ENCODE measurements at regions not wholly inside any gene's neighbourhood (a gene's known extent, or its start where the extent isn't known, plus 50 kb on each side); places are given as distances from the start of the nearest gene placed in this dataset.

DNA sequence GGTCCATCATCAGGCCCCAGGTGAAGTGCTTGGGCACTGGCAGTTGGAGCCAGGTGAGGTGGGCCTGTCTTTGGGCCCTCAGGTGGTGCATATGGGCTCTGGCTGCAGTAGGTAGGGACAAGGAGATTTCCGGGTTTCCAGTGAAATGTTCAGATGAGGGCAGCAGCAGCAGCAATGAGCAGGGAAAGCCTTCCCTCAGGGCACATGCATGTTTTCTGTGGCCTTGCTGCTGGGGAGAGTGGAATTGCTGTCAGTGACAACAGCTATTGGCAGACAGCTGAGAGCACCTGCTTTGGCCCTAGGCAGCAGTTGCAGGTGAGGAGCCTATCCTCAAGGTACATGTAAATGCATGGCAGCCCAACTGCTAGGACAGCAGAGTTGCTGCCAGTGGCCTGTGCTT is 58.9 kb upstream of the QRFPR start:
- 0% methylated on average over 1 of the region's 1 CpG for WGBS (ENCODE audit: insufficient coverage, low coverage, missing lambda C conversion rate)
- H3K27ac ChIP-seq (ENCODE audit: extremely low read depth, low read depth, low read length), result no peak overlapping the region

More for the DNA sequence above, 58.9 kb upstream of the QRFPR start:
- DNase-seq (ENCODE audit: extremely low read depth in 1 of 4, low spot score in 3 of 4), result no peak
- in situ Hi-C loops (cut with MboI) (no loop called here), intact Hi-C loops (cut with micrococcal nuclease) (no loop called here)
- no peaks in the 10 kb centered on the region for H3K9me3 ChIP-seq (replicated peaks; ENCODE audit: control insufficient read depth, insufficient read depth, low read depth, low read length)
- no peak for TF ChIP-seq RBM34 (IDR thresholded peaks at IDR 0.05; ENCODE audit: borderline replicate concordance, insufficient read depth, low read length)
- TF ChIP-seq ZNF354B (CRISPR knock-in tag; IDR thresholded peaks at IDR 0.05), result no peak
- no peak for TF ChIP-seq SIX5 (IDR thresholded peaks at IDR 0.05; ENCODE audit: borderline replicate concordance in 1 of 2, insufficient read depth in 1 of 2, low read depth in 1 of 2, low read length in 2 of 2)
- TF ChIP-seq SRSF3 (IDR thresholded peaks at IDR 0.05; ENCODE audit: insufficient read depth, low read length), result no peak
- no peak for TF ChIP-seq ZNF778 (CRISPR knock-in tag; IDR thresholded peaks at IDR 0.05)
- TF ChIP-seq HMG20B (CRISPR knock-in tag; IDR thresholded peaks at IDR 0.05), result no peak
- TF ChIP-seq, protein P1, sequence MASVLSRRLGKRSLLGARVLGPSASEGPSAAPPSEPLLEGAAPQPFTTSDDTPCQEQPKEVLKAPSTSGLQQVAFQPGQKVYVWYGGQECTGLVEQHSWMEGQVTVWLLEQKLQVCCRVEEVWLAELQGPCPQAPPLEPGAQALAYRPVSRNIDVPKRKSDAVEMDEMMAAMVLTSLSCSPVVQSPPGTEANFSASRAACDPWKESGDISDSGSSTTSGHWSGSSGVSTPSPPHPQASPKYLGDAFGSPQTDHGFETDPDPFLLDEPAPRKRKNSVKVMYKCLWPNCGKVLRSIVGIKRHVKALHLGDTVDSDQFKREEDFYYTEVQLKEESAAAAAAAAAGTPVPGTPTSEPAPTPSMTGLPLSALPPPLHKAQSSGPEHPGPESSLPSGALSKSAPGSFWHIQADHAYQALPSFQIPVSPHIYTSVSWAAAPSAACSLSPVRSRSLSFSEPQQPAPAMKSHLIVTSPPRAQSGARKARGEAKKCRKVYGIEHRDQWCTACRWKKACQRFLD (CRISPR knock-in tag; IDR thresholded peaks at IDR 0.05), result no peak
- TF ChIP-seq ZNF12 (CRISPR knock-in tag; IDR thresholded peaks at IDR 0.05), result no peak
- no peak for TF ChIP-seq ZNF408 (CRISPR knock-in tag; IDR thresholded peaks at IDR 0.05; ENCODE audit: low read depth)
- no peak for TF ChIP-seq TCFL5 (CRISPR knock-in tag; conservative IDR thresholded peaks at IDR 0.05)
- no peak for TF ChIP-seq KLF10 (CRISPR knock-in tag; IDR thresholded peaks at IDR 0.05)
- TF ChIP-seq, protein P2, sequence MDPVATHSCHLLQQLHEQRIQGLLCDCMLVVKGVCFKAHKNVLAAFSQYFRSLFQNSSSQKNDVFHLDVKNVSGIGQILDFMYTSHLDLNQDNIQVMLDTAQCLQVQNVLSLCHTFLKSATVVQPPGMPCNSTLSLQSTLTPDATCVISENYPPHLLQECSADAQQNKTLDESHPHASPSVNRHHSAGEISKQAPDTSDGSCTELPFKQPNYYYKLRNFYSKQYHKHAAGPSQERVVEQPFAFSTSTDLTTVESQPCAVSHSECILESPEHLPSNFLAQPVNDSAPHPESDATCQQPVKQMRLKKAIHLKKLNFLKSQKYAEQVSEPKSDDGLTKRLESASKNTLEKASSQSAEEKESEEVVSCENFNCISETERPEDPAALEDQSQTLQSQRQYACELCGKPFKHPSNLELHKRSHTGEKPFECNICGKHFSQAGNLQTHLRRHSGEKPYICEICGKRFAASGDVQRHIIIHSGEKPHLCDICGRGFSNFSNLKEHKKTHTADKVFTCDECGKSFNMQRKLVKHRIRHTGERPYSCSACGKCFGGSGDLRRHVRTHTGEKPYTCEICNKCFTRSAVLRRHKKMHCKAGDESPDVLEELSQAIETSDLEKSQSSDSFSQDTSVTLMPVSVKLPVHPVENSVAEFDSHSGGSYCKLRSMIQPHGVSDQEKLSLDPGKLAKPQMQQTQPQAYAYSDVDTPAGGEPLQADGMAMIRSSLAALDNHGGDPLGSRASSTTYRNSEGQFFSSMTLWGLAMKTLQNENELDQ (CRISPR knock-in tag; IDR thresholded peaks at IDR 0.05; ENCODE audit: borderline replicate concordance), result no peak
- no peak for TF ChIP-seq HDAC1 (IDR thresholded peaks at IDR 0.05)
- no peak for TF ChIP-seq ZNF324 (CRISPR knock-in tag; IDR thresholded peaks at IDR 0.05)
- no peak for TF ChIP-seq RAD51 (IDR thresholded peaks at IDR 0.05; ENCODE audit: borderline replicate concordance, low read depth)
- ATAC-seq, result no peak
- no peaks in the 10 kb centered on the region for H3K4me1 ChIP-seq (replicated peaks in 1 of 2; ENCODE audit: control insufficient read depth in 2 of 2, insufficient read depth in 2 of 2, low read length in 2 of 2)
- no peaks in the 10 kb centered on the region for H3K79me2 ChIP-seq (ENCODE audit: control insufficient read depth, insufficient read depth, low read length)
- H3K9me1 ChIP-seq (ENCODE audit: control insufficient read depth, insufficient read depth, low read length), result no peaks in the 10 kb centered on the region
- H2AFZ ChIP-seq (ENCODE audit: low read depth, low read length), result no peak overlapping the region
- H3K36me3 ChIP-seq (ENCODE audit: control insufficient read depth, insufficient read depth, low read length), result no peaks in the 10 kb centered on the region
- no peak overlapping the region for H3K9ac ChIP-seq (ENCODE audit: insufficient read depth in 1 of 2, low read depth in 2 of 2, low read length in 2 of 2)
- no peak overlapping the region for H3K4me2 ChIP-seq (ENCODE audit: insufficient read depth, low read length)
- no peaks in the 10 kb centered on the region for H4K20me1 ChIP-seq (replicated peaks; ENCODE audit: control insufficient read depth, insufficient read depth, low read length)
- FAIRE-seq, result no peak
- POLR2A ChIA-PET, result no interaction called here
- H3K27me3 ChIP-seq (ENCODE audit: control insufficient read depth in 2 of 2, insufficient read depth in 2 of 2, low read length in 2 of 2), result no peaks in the 10 kb centered on the region
- H3K4me3 ChIP-seq, result no peak overlapping the region
- BruUV-seq (replicated peaks), result no TSS peak
- CTCF ChIA-PET (ENCODE audit: low intra/inter-chr PET ratio), result no interaction called here

All from K562 (cell line).